Ovary (tissue), 3 donors: ENCODE measurements at regions not wholly inside any gene's neighbourhood (a gene's known extent, or its start where the extent isn't known, plus 50 kb on each side); places are given as distances from the start of the nearest gene placed in this dataset.
A peak's percentile ranks its signal among the peaks of the same experiment; 100 is the strongest.

Experiments
- EP300 ChIP-seq: sonication (generic); formaldehyde crosslinking; IDR thresholded peaks from one replicate; pipeline ENCODE4 v1.6.1; 2017; ENCODE audit warnings: antibody characterized with exemption
- TF ChIP-seq, protein P1 (sequence below), 3 donors: fragments of 450-650 bp in 2 of 3; fragments of 200-600 bp in 1 of 3; IDR thresholded peaks; one replicate each; pipeline versions ENCODE4 v1.5.1 to v1.8.0; 2016 to 2022; ENCODE audit warnings: antibody characterized with exemption in 3 of 3, mild to moderate bottlenecking in 1 of 3
- donor health status: DM: no; HTN: no; CAD: no.

DNA sequence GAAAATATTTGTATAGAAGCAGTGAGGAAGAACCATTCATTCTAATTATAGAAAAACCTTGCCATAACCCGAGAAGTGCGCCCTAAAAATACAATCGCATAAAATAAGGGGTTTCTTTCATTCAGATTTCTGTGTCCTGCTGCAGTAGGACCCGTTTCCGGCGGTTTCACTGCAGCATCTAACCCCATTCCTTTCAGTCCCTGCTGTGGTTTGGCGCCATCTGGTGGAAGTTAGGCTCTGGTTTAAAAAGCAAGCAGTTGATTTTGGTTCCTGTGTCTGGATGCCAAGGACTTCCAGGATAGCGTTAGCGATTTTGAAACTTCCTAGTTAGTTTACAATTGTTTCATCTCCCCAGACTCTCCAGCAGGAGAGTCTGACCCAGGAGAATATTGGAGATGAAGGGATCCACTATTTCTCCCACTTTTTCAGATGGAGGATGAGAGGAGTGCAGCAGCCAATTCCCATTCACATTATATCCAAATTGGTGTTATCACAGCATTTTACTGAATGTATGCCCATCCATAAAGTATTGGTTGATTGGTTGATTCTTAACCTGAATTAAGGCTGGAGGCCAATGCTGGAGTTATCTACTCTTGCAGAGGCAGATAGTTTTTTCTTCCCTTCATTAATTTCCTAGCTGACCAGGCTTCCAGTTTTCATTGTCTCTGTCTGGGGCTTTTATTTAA lies 128.8 kb upstream of the CACNA2D1 start:
- TF ChIP-seq, protein P1, sequence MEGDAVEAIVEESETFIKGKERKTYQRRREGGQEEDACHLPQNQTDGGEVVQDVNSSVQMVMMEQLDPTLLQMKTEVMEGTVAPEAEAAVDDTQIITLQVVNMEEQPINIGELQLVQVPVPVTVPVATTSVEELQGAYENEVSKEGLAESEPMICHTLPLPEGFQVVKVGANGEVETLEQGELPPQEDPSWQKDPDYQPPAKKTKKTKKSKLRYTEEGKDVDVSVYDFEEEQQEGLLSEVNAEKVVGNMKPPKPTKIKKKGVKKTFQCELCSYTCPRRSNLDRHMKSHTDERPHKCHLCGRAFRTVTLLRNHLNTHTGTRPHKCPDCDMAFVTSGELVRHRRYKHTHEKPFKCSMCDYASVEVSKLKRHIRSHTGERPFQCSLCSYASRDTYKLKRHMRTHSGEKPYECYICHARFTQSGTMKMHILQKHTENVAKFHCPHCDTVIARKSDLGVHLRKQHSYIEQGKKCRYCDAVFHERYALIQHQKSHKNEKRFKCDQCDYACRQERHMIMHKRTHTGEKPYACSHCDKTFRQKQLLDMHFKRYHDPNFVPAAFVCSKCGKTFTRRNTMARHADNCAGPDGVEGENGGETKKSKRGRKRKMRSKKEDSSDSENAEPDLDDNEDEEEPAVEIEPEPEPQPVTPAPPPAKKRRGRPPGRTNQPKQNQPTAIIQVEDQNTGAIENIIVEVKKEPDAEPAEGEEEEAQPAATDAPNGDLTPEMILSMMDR (IDR thresholded peaks at IDR 0.05), result peak; percentile 59 to 73 (median 69)
- TF ChIP-seq EP300, result no peak
